Loucy (cell line): ENCODE measurements at regions not wholly inside any gene's neighbourhood (a gene's known extent, or its start where the extent isn't known, plus 50 kb on each side); places are given as distances from the start of the nearest gene placed in this dataset.

Experiments used
- EZH2phosphoT487 ChIP-seq: fragments of 200-600 bp; IDR thresholded peaks from 2 replicates; pipeline ENCODE4 v1.6.1; 2018; ENCODE audit warnings: antibody characterized with exemption, mild to moderate bottlenecking, moderate library complexity, borderline replicate concordance
- TF ChIP-seq, protein P1 (sequence below): fragments of 200-600 bp; sonication (generic); conservative IDR thresholded peaks from 2 replicates; pipeline ENCODE4 v1.5.1; 2014; ENCODE audit warnings: mild to moderate bottlenecking, antibody characterized with exemption, low read length

DNA sequence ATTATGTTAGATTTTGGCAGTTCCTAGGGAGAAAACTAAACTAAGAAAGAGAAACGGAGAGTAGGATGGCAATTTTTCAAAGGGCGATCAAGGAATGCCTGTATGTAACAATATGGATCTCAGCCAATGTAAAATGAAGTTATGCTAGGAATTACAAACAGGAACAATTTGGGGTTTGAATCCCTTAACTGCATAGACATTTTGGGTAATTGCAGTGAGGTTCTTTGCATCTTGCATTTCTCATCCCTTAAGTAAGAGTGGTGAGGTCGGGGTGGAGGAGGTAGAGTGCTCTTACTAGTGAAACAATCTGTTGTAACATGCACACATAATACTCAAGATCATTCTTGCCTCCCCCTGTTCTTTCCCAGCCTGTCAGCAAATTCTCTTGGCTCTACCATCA lies 137.6 kb downstream of the NPR3 start:
- TF ChIP-seq, protein P1, sequence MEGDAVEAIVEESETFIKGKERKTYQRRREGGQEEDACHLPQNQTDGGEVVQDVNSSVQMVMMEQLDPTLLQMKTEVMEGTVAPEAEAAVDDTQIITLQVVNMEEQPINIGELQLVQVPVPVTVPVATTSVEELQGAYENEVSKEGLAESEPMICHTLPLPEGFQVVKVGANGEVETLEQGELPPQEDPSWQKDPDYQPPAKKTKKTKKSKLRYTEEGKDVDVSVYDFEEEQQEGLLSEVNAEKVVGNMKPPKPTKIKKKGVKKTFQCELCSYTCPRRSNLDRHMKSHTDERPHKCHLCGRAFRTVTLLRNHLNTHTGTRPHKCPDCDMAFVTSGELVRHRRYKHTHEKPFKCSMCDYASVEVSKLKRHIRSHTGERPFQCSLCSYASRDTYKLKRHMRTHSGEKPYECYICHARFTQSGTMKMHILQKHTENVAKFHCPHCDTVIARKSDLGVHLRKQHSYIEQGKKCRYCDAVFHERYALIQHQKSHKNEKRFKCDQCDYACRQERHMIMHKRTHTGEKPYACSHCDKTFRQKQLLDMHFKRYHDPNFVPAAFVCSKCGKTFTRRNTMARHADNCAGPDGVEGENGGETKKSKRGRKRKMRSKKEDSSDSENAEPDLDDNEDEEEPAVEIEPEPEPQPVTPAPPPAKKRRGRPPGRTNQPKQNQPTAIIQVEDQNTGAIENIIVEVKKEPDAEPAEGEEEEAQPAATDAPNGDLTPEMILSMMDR, result no peak
- TF ChIP-seq EZH2phosphoT487, result no peak
